GM10266 (cell line): ENCODE measurements at regions not wholly inside any gene's neighbourhood (a gene's known extent, or its start where the extent isn't known, plus 50 kb on each side); places are given as distances from the start of the nearest gene placed in this dataset.

Source experiments
- DNase-seq: peaks from one replicate; pipeline ENCODE4 v3.0.0; 2012; ENCODE audit errors: extremely low spot score
- CTCF ChIP-seq: IDR thresholded peaks from 2 replicates; pipeline ENCODE4 v1.5.1; 2012; ENCODE audit warnings: mild to moderate bottlenecking, low read depth; ENCODE audit not compliant: control insufficient read depth, insufficient read depth; ENCODE audit errors: missing control alignments

GRCh38 chr18:60049172-60049571 is 149.4 kb downstream of the PMAIP1 start:
- DNase-seq, result no peak
- TF ChIP-seq CTCF, result no peak

GRCh38 chr18:60047556-60047955 is 147.8 kb downstream of the PMAIP1 start:
- no peak for DNase-seq
- no peak for TF ChIP-seq CTCF

- TF ChIP-seq CTCF, result no peak
- no peak for DNase-seq
Observed at GRCh38 chr18:60044290-60045006, 144.7 kb downstream of the PMAIP1 start.

- no peak for TF ChIP-seq CTCF
- DNase-seq, result no peak
Observed at GRCh38 chr18:60040971-60041370, 141.2 kb downstream of the PMAIP1 start.

- no peak for TF ChIP-seq CTCF
Observed at GRCh38 chr18:60038731-60039130, 138.9 kb downstream of the PMAIP1 start.

GRCh38 chr18:60027397-60027796 is 127.6 kb downstream of the PMAIP1 start:
- TF ChIP-seq CTCF, result no peak
- DNase-seq, result no peak

More at GRCh38 chr18:60038731-60039130, 138.9 kb downstream of the PMAIP1 start:
- DNase-seq, result no peak

GRCh38 chr18:60024857-60025256 is 125.1 kb downstream of the PMAIP1 start:
- no peak for TF ChIP-seq CTCF
- no peak for DNase-seq
